WI38 (cell line): ENCODE measurements at regions not wholly inside any gene's neighbourhood (a gene's known extent, or its start where the extent isn't known, plus 50 kb on each side); places are given as distances from the start of the nearest gene placed in this dataset.
"Not testable (repeated sequence)": the region's sequence is repeated elsewhere in the genome, so short reads cannot be mapped to it uniquely, and the experiment has no call there.

Experiments used
- H3K4me3 ChIP-seq: 2 replicates; pipeline ENCODE4 v1.5.1; 2011; ENCODE audit warnings: low read depth, mild to moderate bottlenecking, control low read depth, low read length
- CTCF ChIP-seq: IDR thresholded peaks from 2 replicates; pipeline ENCODE4 v1.5.1; 2012; ENCODE audit warnings: low read depth, mild to moderate bottlenecking, control low read depth, low read length

GRCh38 chr10:36007369-36007768 lies 365.3 kb upstream of the FZD8 start:
- no peak overlapping the region for H3K4me3 ChIP-seq
- TF ChIP-seq CTCF, result no peak

- H3K4me3 ChIP-seq, result no peak overlapping the region
- TF ChIP-seq CTCF, result no peak
Observed at GRCh38 chr10:36003688-36004087, 361.6 kb upstream of the FZD8 start.

GRCh38 chr10:36003031-36003600 lies 361.0 kb upstream of the FZD8 start:
- TF ChIP-seq CTCF, result no peak
- H3K4me3 ChIP-seq, result no peak overlapping the region

GRCh38 chr10:36002445-36002844 lies 360.3 kb upstream of the FZD8 start:
- no peak overlapping the region for H3K4me3 ChIP-seq
- TF ChIP-seq CTCF, result no peak

GRCh38 chr10:36000754-36001153 lies 358.7 kb upstream of the FZD8 start:
- not testable (repeated sequence) for H3K4me3 ChIP-seq

- TF ChIP-seq CTCF, result no peak
- no peak overlapping the region for H3K4me3 ChIP-seq
Observed at GRCh38 chr10:35998026-35998425, 355.9 kb upstream of the FZD8 start.

GRCh38 chr10:35995485-35995884 lies 353.4 kb upstream of the FZD8 start:
- TF ChIP-seq CTCF, result no peak
- H3K4me3 ChIP-seq, result no peak overlapping the region

- H3K4me3 ChIP-seq, result no peak overlapping the region
- no peak for TF ChIP-seq CTCF
Observed at GRCh38 chr10:35993591-35994515, 351.8 kb upstream of the FZD8 start.
